GM19035 (cell line): ENCODE measurements at regions not wholly inside any gene's neighbourhood (a gene's known extent, or its start where the extent isn't known, plus 50 kb on each side); places are given as distances from the start of the nearest gene placed in this dataset.

Source experiments
- ATAC-seq: cut with Tn5 transposase; IDR thresholded peaks from one replicate; pipeline ENCODE4 v1.9.1; 2021; ENCODE audit not compliant: unreplicated experiment

DNA sequence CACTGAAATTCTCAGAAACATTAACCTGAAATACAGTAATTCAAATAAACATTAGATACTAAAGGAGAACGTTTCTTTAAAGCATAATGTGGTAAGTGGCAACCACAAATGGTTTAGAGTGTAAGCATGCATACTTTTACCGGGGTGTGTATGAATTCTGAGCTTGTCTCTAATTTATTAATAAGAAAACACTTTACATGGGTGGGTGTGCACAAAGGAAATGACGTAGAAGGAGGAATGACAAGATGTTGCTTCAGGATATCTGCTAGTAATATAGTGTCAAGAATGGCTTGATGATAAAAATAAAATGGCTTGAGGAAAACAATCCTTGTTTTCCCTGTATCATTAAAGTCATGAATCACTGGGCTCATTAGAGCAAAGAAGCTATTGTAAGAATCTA lies 92.5 kb downstream of the ARL4A start:
- ATAC-seq = no peak

DNA sequence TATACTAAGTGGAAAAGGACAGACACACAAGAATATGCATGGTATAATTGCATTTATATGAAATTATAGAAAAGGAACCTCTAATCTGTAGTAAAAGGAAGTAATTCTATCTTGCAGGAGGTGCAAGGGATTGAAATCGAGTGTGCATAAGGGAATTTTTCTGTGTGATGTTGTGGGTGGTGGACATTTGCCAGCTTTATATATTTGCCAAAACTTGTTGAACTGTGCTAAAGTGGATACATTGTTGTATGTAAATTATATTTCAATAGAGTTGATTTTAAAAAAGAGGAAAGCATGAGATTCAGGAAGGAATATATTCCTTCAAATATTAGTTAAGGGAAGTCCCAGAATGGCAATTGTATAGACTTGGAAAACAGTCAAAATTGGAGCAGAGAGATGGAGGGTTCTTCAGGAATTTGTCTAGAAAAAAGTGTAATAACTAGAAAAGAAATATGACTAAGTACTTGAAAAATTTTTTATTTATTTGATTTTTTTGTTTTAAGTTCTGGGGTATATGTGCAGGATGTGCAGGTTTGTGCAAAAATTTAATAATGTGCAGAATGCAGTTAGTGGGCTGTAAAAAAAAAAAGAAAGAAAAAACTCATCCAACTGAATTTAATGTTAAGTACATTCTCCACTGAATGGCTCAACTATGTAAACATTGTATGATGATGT lies 96.1 kb downstream of the ARL4A start:
- ATAC-seq = no peak

GRCh38 chr7:12785473-12785872 lies 98.0 kb downstream of the ARL4A start:
- ATAC-seq = no peak

GRCh38 chr7:12786494-12786893 lies 99.1 kb downstream of the ARL4A start:
- ATAC-seq = no peak

GRCh38 chr7:12788171-12788570 lies 100.7 kb downstream of the ARL4A start:
- ATAC-seq = no peak

- ATAC-seq = no peak
Observed at GRCh38 chr7:12788591-12788990, 101.2 kb downstream of the ARL4A start.

GRCh38 chr7:12794722-12795302 lies 107.4 kb downstream of the ARL4A start:
- no peak for ATAC-seq

GRCh38 chr7:12796397-12797127 lies 109.1 kb downstream of the ARL4A start:
- ATAC-seq = no peak

GRCh38 chr7:12800486-12800885 lies 113.1 kb downstream of the ARL4A start:
- ATAC-seq = no peak

DNA sequence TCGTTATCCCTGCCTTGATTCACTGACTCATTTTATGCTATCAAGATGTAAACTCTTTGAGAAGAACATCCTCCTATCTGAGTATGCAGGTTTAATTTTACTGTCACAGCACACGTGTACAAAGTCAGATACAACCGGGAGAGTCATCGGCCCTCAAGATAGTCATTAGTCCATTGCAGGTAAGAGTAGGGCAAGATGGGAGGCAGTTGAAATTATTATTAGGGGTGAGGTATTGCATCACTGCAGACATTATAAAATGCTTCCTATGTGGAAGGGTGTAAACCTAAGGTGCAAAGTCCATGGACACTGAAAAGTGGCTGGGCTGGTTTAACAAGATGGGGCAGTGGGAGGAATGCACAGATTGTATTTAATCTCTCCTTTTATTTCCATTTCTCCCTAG lies 113.7 kb downstream of the ARL4A start:
- ATAC-seq = no peak

- ATAC-seq = no peak
Observed at GRCh38 chr7:12802070-12802469, 114.6 kb downstream of the ARL4A start.

- no peak for ATAC-seq
Observed at GRCh38 chr7:12803542-12803941, 116.1 kb downstream of the ARL4A start.

DNA sequence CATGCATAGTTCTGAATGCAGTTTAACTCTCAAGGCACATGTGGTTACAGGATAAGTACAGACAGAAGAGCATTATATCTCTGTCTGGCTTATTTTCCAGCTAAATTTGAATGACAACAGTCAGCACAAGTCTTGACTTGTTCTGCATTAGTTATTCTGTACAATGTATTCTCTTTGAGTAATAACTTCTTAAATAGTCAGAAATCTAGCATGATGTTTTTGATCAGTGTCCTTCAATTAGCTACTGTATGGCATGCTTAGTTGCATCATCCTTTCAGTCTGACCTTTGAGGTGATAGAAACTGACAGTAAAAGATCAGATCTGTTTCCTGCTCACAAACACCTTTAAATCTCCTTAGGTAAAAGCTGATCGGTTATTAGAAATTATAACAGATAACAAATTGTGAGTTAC lies 118.1 kb downstream of the ARL4A start:
- ATAC-seq = no peak

DNA sequence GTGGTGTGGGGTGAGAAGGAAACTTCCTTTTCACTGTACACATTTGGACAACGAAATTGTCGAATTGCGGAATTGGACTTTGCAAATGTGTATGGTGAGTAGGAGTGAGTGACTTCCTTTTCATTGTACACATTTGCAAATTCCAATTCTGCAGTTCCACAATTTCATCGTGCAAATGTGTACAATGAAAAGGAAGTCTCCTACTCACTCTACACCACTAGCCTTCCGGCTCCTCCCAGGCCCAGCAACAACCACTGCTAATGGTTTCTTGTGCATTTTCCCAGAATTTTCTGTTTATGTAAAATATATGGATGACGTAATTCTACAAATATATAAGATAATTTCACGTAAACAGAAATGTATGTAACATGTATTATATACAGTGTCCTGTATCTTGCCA lies 118.5 kb downstream of the ARL4A start:
- ATAC-seq = no peak

GRCh38 chr7:12809476-12809875 lies 122.0 kb downstream of the ARL4A start:
- no peak for ATAC-seq

- no peak for ATAC-seq
Observed at GRCh38 chr7:12812111-12812510, 124.7 kb downstream of the ARL4A start.

GRCh38 chr7:12814107-12814506 lies 126.7 kb downstream of the ARL4A start:
- no peak for ATAC-seq

DNA sequence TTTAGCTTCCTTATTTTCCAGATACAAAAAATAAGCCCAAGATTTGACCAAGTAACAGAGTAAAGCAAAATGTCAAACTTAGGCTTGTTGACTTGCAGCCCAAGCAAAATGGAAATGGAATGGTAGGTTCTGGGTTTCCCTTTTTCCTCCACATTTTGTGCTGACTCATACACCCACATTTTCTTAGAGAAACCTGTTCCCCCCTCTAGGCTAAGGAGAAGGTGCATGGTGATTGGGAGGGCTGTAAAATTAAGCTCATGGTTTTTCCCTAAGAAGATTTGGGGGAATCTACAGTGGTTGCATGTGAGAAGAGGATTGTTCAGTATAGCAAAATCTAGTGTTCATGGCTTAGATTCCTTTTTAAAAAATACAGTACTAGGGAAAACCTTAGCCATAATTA lies 127.4 kb downstream of the ARL4A start:
- ATAC-seq = no peak

DNA sequence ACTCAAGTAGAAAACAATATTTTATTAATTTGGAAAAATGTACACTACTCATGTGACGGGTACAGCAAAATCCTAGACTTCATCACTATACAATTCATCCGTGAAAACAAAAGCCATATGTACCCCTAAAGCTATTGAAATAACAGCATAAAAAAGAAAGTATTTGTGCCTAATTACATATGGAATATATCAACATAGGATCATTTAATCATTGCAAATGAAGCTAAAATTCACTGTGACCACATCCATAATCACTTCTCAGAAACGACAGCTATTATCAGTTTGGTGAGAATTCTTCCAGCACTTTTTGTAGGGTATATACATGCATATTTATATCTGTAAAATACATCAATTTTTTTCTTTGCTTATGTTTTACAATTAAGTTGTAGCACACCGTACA lies 128.0 kb downstream of the ARL4A start:
- ATAC-seq = no peak

GRCh38 chr7:12815871-12816270 lies 128.4 kb downstream of the ARL4A start:
- ATAC-seq = no peak

DNA sequence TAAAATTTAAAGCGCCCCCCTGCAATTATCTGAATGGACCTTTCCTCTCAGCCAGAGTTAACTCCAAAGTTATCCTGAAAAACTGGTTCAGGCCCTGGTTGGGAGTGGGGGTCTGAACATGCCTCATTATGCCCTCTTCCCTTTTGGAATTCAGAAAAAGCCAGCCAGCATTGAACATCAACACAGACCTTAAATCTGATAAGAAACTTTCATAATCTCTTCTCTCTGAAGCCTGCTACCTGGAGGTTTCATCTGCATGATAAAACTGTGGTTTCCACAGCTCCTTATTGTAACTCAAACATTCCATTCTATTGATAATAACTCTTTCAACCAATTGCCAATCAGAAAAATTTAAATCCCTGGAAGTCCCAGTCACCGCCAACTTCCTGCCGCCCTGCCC lies 133.3 kb downstream of the ARL4A start:
- ATAC-seq = no peak

- no peak for ATAC-seq
Observed at GRCh38 chr7:12821746-12822145, 134.3 kb downstream of the ARL4A start.
